Upper lobe of left lung (tissue), 4 donors: ENCODE measurements at regions not wholly inside any gene's neighbourhood (a gene's known extent, or its start where the extent isn't known, plus 50 kb on each side); places are given as distances from the start of the nearest gene placed in this dataset.

ENCODE experiments used
- EP300 ChIP-seq, 4 donors: sonication (generic); formaldehyde crosslinking; IDR thresholded peaks; one replicate each; pipeline ENCODE4 v1.5.1; 2017; ENCODE audit warnings: antibody characterized with exemption in 4 of 4, control low read depth in 2 of 4
- POLR2A ChIP-seq, 4 donors: fragments of 450-650 bp; IDR thresholded peaks; one replicate each; pipeline ENCODE4 v1.5.1; 2016 to 2017; ENCODE audit warnings: antibody characterized with exemption in 4 of 4, mild to moderate bottlenecking in 2 of 4
- POLR2AphosphoS5 ChIP-seq, 2 donors: sonication (generic); formaldehyde crosslinking; IDR thresholded peaks; one replicate each; pipeline ENCODE4 v1.5.1; 2017; ENCODE audit warnings: antibody characterized with exemption in 2 of 2
- TF ChIP-seq, protein P1 (sequence below), 6 experiments: fragments of 450-650 bp in 4 of 6; fragments of 200-600 bp in 2 of 6; sonication (generic) in 2 of 6; IDR thresholded peaks; one replicate each; pipeline ENCODE4 v1.5.1; 2016 to 2019; ENCODE audit warnings: antibody characterized with exemption in 6 of 6

DNA sequence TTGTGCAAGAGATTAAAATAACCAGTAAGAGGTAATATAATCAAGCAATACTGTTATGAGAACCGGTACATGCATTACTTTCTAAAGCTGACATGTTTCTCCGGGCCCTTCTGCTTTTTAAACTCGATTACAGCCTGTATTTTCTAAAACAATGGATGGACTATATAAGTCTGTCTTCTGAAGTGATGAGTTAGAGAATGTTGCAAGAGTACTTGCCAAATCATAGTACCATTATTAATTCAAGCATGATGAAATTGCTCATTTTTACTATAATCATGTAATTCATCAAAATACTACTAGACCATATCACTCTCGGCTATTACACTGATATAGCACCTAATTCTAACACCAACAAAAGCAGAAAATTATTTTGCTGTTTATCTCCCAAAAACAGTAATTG lies 1240.3 kb upstream of the ACVR2A start:
- TF ChIP-seq, protein P1, sequence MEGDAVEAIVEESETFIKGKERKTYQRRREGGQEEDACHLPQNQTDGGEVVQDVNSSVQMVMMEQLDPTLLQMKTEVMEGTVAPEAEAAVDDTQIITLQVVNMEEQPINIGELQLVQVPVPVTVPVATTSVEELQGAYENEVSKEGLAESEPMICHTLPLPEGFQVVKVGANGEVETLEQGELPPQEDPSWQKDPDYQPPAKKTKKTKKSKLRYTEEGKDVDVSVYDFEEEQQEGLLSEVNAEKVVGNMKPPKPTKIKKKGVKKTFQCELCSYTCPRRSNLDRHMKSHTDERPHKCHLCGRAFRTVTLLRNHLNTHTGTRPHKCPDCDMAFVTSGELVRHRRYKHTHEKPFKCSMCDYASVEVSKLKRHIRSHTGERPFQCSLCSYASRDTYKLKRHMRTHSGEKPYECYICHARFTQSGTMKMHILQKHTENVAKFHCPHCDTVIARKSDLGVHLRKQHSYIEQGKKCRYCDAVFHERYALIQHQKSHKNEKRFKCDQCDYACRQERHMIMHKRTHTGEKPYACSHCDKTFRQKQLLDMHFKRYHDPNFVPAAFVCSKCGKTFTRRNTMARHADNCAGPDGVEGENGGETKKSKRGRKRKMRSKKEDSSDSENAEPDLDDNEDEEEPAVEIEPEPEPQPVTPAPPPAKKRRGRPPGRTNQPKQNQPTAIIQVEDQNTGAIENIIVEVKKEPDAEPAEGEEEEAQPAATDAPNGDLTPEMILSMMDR (IDR thresholded peaks at IDR 0.05) = no peak
- TF ChIP-seq POLR2AphosphoS5 (IDR thresholded peaks at IDR 0.05) = no peak
- TF ChIP-seq POLR2A (IDR thresholded peaks at IDR 0.05) = no peak
- no peak for TF ChIP-seq EP300 (IDR thresholded peaks at IDR 0.05)
